NT2/D1 (cell line): ENCODE measurements at regions not wholly inside any gene's neighbourhood (a gene's known extent, or its start where the extent isn't known, plus 50 kb on each side); places are given as distances from the start of the nearest gene placed in this dataset.
"Not testable (repeated sequence)": the region's sequence is repeated elsewhere in the genome, so short reads cannot be mapped to it uniquely, and the experiment has no call there.

Source experiments
- DNase-seq: peaks from one replicate; pipeline ENCODE4 v3.0.0-alpha.2; 2011; ENCODE audit warnings: low read depth, low spot score
- H3K27me3 ChIP-seq: 2 replicates; pipeline ENCODE4 v1.6.0; 2011; ENCODE audit warnings: mild to moderate bottlenecking; ENCODE audit not compliant: insufficient read length, insufficient read depth
- H3K36me3 ChIP-seq: 2 replicates; pipeline ENCODE4 v1.6.1; 2011; ENCODE audit warnings: mild to moderate bottlenecking, low read length, mixed read lengths; ENCODE audit not compliant: insufficient read depth, insufficient read length
- H3K4me1 ChIP-seq: 2 replicates; pipeline ENCODE4 v1.5.1; 2011; ENCODE audit not compliant: insufficient read depth, insufficient read length
- H3K4me3 ChIP-seq: 2 replicates; pipeline ENCODE4 v1.5.1; 2011; ENCODE audit warnings: low read depth; ENCODE audit not compliant: insufficient read length
- H3K9ac ChIP-seq: 2 replicates; pipeline ENCODE4 v1.6.0; 2011; ENCODE audit warnings: low read depth; ENCODE audit not compliant: insufficient read length
- H3K9me3 ChIP-seq: 2 replicates; pipeline ENCODE4 v1.5.1; 2011; ENCODE audit warnings: mild to moderate bottlenecking, low read length; ENCODE audit not compliant: insufficient read depth
- SUZ12 ChIP-seq: IDR thresholded peaks from 2 replicates; pipeline ENCODE4 v1.6.1; 2011; ENCODE audit not compliant: insufficient read length, insufficient read depth; ENCODE audit errors: extremely low read depth
- YY1 ChIP-seq: IDR thresholded peaks from 2 replicates; pipeline ENCODE4 v1.6.1; 2011; ENCODE audit not compliant: insufficient read length, insufficient read depth
- ZNF274 ChIP-seq: IDR thresholded peaks from 2 replicates; pipeline ENCODE4 v1.6.1; 2011; ENCODE audit warnings: mild to moderate bottlenecking, low read depth, low read length

DNA sequence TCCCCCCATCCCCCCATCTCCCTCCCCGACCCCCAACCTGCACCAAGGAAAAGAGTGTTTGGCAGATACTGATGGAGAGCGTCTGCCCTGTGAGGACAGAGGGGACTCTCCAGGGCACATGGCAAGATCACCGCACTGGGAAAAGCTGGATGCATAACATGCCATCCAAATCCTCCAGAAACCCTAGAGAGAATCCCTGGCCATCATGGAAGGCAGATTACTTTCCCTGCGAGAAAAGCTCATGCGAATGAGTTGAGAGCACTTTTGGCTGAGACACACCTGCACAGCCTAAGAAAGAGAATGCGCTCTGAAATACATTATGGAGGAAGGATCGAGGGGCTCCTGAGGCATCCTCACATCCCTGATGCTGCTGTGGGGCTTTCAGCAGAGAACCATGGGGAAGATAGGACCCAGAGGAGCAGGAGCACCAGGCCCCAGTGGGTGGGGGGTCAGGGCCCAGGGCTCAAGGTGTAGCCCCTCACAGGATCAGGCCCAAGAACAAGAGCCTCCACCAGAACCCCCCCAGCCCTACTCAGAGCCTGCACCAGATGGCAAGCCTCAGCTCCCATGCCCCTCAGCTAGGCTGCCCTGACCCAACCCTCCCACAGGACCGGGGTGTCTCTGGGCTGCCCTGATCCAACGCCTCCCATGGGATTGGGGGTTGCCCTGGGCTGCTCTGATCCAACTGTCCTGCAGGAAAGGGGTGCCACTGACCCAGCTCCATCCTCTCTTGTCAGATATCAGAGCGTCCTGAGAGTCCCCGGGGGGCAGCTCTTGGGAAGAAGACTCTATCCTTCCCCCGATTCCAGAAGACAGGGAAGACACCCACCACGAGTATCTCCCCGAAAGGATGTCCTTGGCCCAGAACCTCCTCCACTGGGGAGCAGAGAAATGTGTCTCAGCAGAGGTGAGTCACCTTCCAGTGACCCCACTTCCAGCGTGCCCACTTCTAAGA lies 153.4 kb downstream of the NDUFA10 start:
- H3K9me3 ChIP-seq: peaks cover 16% of the 10 kb centered on the region
- DNase-seq: no peak
- no peaks in the 10 kb centered on the region for H3K36me3 ChIP-seq
- TF ChIP-seq ZNF274 (no peak), SUZ12 (no peak), YY1 (no peak)
- no peak overlapping the region for H3K4me3 ChIP-seq
- H3K4me1 ChIP-seq: no peaks in the 10 kb centered on the region
- H3K27me3 ChIP-seq: no peaks in the 10 kb centered on the region
- H3K9ac ChIP-seq: no peak overlapping the region

DNA sequence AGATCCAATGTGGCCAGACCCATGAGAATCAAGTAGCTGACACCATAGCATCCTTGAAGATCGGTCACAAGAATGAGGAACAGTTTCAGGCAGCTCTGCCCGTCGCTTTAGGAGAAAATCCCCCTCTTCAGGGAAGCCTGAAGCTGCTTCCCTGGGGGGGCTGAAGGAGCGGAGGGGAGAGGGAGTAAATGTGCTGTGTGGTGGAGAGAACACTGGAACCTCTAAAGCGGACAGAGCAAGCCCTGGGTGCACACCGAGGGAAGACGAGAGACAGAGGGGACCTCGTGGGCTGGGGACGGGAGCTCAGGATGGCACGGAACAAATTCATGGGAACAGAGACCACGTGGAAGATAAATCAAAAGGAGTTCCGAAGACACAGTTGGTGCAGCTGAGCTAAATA lies 154.3 kb downstream of the NDUFA10 start:
- H3K4me1 ChIP-seq: no peaks in the 10 kb centered on the region
- no peak for DNase-seq

DNA sequence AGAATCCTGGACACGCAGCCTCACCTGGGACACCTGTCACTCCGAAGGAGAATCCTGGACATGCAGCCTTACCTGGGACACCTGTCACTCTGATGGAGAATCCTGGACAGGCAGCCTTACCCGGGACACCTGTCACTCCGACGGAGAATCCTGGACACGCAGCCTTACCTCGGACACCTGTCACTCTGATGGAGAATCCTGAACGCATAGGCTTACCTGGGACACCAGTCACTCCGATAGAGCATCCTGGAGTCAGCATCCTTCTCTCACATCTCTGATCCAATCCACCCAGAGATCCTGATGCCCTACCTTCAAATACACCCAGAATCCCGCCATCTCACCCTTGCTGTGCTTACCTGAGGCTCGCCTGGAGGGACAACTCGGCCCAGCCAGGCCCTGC lies 154.9 kb downstream of the NDUFA10 start:
- Histone ChIP-seq H3K4me1 (no peaks in the 10 kb centered on the region), H3K4me3 (no peak overlapping the region), H3K36me3 (no peaks in the 10 kb centered on the region), H3K9me3 (peaks cover 24% of the 10 kb centered on the region), H3K27me3 (no peaks in the 10 kb centered on the region), H3K9ac (no peak overlapping the region)
- no peak for DNase-seq
- TF ChIP-seq SUZ12 (no peak), ZNF274 (no peak), YY1 (no peak)

More for the DNA sequence above, 154.3 kb downstream of the NDUFA10 start:
- peaks cover 24% of the 10 kb centered on the region for H3K9me3 ChIP-seq
- no peak overlapping the region for H3K9ac ChIP-seq
- TF ChIP-seq ZNF274 (no peak), SUZ12 (no peak), YY1 (no peak)
- H3K27me3 ChIP-seq: no peaks in the 10 kb centered on the region
- no peak overlapping the region for H3K4me3 ChIP-seq
- no peaks in the 10 kb centered on the region for H3K36me3 ChIP-seq

DNA sequence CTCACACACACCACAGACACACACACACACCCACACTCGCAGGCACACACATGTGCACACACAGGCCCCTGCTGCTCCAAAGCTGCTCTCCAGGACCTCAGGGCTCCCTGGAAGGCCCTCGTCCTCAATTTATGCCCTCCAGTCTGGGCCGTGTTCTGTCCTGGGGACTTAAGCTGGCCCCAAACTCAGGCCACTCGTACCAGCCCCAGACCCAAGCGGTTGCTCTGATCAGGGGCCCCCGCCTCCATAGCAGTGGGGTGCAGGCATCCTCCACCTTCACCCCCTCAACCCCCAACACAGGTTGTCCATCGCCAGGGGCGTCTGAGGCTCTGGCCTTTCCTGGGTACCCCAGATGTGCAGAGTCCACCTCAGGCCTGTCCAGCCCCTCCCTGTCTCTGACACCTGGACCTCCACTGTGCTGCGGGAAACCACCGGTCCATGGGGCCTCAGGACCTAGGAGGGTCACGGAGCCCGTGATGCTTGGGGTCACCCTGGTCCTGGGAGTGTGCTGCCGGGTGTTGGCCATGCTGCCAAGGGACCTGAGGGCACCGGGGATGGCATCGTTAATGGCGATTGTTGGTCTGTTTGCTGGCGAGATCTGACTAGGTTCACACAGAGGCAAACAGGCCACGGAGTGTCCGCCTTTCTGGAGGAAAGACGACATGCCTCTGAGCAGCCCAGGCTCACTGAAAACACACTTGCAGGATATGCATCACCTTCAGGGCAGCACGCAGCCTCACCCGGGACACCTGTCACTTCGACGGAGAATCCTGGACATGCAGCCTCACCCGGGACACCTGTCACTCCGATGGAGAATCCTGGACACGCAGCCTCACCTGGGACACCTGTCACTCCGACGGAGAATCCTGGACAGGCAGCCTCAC lies 155.6 kb downstream of the NDUFA10 start:
- TF ChIP-seq YY1 (no peak), ZNF274 (no peak), SUZ12 (no peak)
- H3K4me1 ChIP-seq: no peaks in the 10 kb centered on the region

DNA sequence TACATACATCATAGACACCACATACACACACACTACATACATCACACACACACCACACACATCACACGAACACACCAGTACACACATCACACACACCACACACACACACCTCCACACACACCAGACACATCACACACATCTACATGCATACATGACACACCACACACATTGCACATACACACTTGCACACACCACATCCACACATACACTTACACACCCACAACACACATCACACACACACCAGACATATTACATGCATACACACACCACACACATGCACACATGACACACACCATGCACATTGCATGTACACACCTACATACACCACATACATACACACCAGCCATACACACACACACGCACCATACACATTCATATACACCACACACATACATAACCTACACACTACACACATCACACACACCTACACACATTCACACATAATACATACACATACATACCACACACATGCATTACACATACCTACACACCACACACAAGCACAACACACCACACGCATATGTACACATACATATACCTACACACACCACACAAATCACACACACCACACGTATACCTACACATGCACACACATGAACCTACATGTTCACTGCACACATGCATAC lies 156.5 kb downstream of the NDUFA10 start:
- DNase-seq: no peak
- Histone ChIP-seq H3K4me3 (no peak overlapping the region), H3K9ac (no peak overlapping the region), H3K9me3 (peaks cover 24% of the 10 kb centered on the region), H3K27me3 (no peaks in the 10 kb centered on the region), H3K36me3 (no peaks in the 10 kb centered on the region), H3K4me1 (no peaks in the 10 kb centered on the region)
- TF ChIP-seq SUZ12: no peak
- TF ChIP-seq ZNF274: no peak
- no peak for TF ChIP-seq YY1

More for the DNA sequence above, 155.6 kb downstream of the NDUFA10 start:
- Histone ChIP-seq H3K27me3 (no peaks in the 10 kb centered on the region), H3K36me3 (no peaks in the 10 kb centered on the region), H3K4me3 (no peak overlapping the region), H3K9ac (no peak overlapping the region), H3K9me3 (peaks cover 24% of the 10 kb centered on the region)
- DNase-seq: no peak

DNA sequence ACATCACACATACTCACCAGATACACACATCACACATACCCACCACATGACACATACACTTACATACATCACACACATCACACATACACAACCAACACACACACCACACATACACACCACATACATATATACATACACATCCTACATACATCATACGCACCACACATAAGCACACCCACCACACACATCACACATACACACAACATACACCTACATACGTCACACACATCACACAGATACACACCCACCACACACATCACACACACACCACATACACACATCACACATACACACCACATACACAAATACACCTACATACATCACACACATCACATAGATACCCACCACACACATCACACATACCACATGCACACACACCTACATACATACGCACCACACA lies 158.4 kb downstream of the NDUFA10 start:
- H3K4me1 ChIP-seq: no peaks in the 10 kb centered on the region
- peaks cover 24% of the 10 kb centered on the region for H3K9me3 ChIP-seq
- no peaks in the 10 kb centered on the region for H3K36me3 ChIP-seq
- H3K9ac ChIP-seq: no peak overlapping the region
- DNase-seq: no peak
- no peaks in the 10 kb centered on the region for H3K27me3 ChIP-seq
- no peak overlapping the region for H3K4me3 ChIP-seq
- no peak for TF ChIP-seq ZNF274
- TF ChIP-seq SUZ12: no peak

DNA sequence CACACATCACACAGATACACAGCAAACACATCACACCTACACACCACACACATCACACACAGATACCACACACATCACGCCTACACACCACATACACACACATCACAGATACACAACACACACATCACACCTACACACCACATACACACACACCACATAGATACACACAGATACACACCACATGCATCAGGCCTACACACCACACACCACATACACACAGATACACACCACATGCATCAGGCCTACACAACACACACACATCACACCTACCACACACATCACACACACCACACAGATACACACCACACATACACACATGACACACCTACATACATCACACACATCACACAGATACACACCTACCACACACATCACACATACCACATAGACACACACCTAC lies 158.8 kb downstream of the NDUFA10 start:
- Histone ChIP-seq H3K9ac (no peak overlapping the region), H3K4me1 (no peaks in the 10 kb centered on the region), H3K9me3 (peaks cover 24% of the 10 kb centered on the region), H3K27me3 (no peaks in the 10 kb centered on the region), H3K36me3 (no peaks in the 10 kb centered on the region), H3K4me3 (no peak overlapping the region)
- TF ChIP-seq ZNF274 (no peak), YY1 (no peak), SUZ12 (no peak)
- DNase-seq: no peak

DNA sequence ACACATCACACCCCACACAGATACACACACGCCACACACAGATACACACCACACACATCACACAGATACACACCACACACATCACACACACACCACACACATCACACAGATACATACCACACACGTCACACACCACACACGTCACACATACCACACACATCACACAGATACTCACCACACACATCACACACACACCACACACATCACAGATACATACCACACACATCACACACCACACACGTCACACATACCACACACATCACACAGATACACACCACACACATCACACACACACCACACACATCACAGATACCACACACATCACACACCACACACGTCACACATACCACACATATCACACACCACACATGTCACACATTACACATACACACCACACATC lies 159.3 kb downstream of the NDUFA10 start:
- not testable (repeated sequence) for H3K9ac ChIP-seq, H3K4me3 ChIP-seq
- H3K9me3 ChIP-seq: peaks cover 24% of the 10 kb centered on the region

More for the DNA sequence above, 159.3 kb downstream of the NDUFA10 start:
- H3K27me3 ChIP-seq, H3K36me3 ChIP-seq, H3K4me1 ChIP-seq, DNase-seq: not testable (repeated sequence)
